Ishikawa (cell line): ENCODE measurements at regions not wholly inside any gene's neighbourhood (a gene's known extent, or its start where the extent isn't known, plus 50 kb on each side); places are given as distances from the start of the nearest gene placed in this dataset.

Experiments
- CEBPB ChIP-seq: IDR thresholded peaks from 2 replicates; pipeline ENCODE4 v1.6.1; 2012
- CREB1 ChIP-seq: IDR thresholded peaks from 2 replicates; pipeline ENCODE4 v1.6.1; 2012; ENCODE audit warnings: low read depth
- EGR1 ChIP-seq: IDR thresholded peaks from 2 replicates; pipeline ENCODE4 v1.6.1; 2012
- EP300 ChIP-seq: IDR thresholded peaks from 2 replicates; pipeline ENCODE4 v1.6.1; 2012; ENCODE audit warnings: borderline replicate concordance
- FOXM1 ChIP-seq: IDR thresholded peaks from 2 replicates; pipeline ENCODE4 v1.6.1; 2012; ENCODE audit warnings: low read depth, borderline replicate concordance
- MAX ChIP-seq: IDR thresholded peaks from 2 replicates; pipeline ENCODE4 v1.6.1; 2012
- NFIC ChIP-seq: IDR thresholded peaks from 2 replicates; pipeline ENCODE4 v1.6.1; 2012
- RAD21 ChIP-seq: IDR thresholded peaks from 2 replicates; pipeline ENCODE4 v1.6.1; 2012; ENCODE audit warnings: low read depth
- TAF1 ChIP-seq: IDR thresholded peaks from 2 replicates; pipeline ENCODE4 v1.6.1; 2012; ENCODE audit warnings: low read depth, mild to moderate bottlenecking
- TCF12 ChIP-seq: IDR thresholded peaks from 2 replicates; pipeline ENCODE4 v1.6.1; 2012; ENCODE audit warnings: low read depth
- TEAD4 ChIP-seq: IDR thresholded peaks from 2 replicates; pipeline ENCODE4 v1.6.1; 2012
- USF1 ChIP-seq: IDR thresholded peaks from 2 replicates; pipeline ENCODE4 v1.6.1; 2012
- YY1 ChIP-seq: IDR thresholded peaks from 2 replicates; pipeline ENCODE4 v1.6.1; 2012; ENCODE audit warnings: low read depth
- ZBTB7A ChIP-seq: IDR thresholded peaks from 2 replicates; pipeline ENCODE4 v1.6.1; 2012; ENCODE audit warnings: low read depth
- TF ChIP-seq, protein P1 (sequence below): IDR thresholded peaks from 2 replicates; pipeline ENCODE4 v1.6.1; 2012; ENCODE audit warnings: low read depth, mild to moderate bottlenecking

- TF ChIP-seq USF1 (no peak), CREB1 (no peak), TCF12 (no peak), CEBPB (no peak), TAF1 (no peak), MAX (no peak), EGR1 (no peak), EP300 (no peak), YY1 (no peak), TEAD4 (no peak), ZBTB7A (no peak), NFIC (no peak), RAD21 (no peak), FOXM1 (no peak)
- TF ChIP-seq, protein P1, sequence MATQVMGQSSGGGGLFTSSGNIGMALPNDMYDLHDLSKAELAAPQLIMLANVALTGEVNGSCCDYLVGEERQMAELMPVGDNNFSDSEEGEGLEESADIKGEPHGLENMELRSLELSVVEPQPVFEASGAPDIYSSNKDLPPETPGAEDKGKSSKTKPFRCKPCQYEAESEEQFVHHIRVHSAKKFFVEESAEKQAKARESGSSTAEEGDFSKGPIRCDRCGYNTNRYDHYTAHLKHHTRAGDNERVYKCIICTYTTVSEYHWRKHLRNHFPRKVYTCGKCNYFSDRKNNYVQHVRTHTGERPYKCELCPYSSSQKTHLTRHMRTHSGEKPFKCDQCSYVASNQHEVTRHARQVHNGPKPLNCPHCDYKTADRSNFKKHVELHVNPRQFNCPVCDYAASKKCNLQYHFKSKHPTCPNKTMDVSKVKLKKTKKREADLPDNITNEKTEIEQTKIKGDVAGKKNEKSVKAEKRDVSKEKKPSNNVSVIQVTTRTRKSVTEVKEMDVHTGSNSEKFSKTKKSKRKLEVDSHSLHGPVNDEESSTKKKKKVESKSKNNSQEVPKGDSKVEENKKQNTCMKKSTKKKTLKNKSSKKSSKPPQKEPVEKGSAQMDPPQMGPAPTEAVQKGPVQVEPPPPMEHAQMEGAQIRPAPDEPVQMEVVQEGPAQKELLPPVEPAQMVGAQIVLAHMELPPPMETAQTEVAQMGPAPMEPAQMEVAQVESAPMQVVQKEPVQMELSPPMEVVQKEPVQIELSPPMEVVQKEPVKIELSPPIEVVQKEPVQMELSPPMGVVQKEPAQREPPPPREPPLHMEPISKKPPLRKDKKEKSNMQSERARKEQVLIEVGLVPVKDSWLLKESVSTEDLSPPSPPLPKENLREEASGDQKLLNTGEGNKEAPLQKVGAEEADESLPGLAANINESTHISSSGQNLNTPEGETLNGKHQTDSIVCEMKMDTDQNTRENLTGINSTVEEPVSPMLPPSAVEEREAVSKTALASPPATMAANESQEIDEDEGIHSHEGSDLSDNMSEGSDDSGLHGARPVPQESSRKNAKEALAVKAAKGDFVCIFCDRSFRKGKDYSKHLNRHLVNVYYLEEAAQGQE = no peak
Observed at GRCh38 chr12:86860776-86861175, 604.6 kb upstream of the MGAT4C start.

- TF ChIP-seq USF1 (no peak), NFIC (no peak), YY1 (no peak), CREB1 (no peak), CEBPB (no peak), RAD21 (no peak), EGR1 (no peak), MAX (no peak), TCF12 (no peak)
Observed at GRCh38 chr12:86852451-86852850, 596.3 kb upstream of the MGAT4C start.

DNA sequence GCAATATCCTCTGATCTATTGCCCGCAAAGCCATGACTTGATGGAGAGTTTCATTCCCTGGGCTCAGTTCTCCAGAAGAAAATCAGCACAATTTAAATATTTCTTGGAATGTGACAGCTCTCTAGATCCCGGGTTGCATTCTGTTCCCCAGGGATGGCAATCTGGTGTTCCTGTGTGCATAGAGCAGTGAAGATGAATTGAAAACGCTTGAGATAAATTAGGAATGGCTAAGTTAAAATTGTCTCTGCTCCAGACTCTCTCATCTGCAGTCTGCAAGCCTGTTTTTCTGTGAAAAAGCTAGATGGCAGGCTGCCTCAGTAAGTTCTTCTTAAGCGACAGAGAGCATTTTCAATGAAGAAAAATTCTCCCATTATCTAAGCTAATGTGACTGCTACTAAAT, 582.5 kb upstream of the MGAT4C start:
- no peak for TF ChIP-seq EP300
- TF ChIP-seq FOXM1 = no peak
- no peak for TF ChIP-seq MAX
- no peak for TF ChIP-seq EGR1

- TF ChIP-seq EP300 (no peak), YY1 (no peak), USF1 (no peak), CREB1 (no peak)
Observed at GRCh38 chr12:86838260-86838659, 582.1 kb upstream of the MGAT4C start.

DNA sequence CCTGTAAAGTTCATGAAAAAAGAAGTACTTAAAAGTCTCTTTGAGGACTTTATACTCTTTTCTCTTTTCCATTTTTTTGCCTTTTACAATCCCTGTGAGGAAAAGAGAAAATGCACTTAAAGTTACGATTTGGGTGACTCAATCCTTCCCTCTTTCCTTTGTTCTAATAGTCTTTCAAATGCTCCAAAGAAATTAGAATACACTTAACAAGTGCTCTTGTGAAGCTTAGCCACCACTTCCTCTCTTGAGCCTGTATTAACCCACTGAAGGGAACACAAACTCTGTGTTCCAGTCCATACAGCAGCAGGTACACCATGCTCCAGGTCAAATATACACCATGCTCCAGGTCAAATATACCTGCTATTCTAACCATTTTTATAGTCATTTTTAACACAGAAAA, 581.1 kb upstream of the MGAT4C start:
- TF ChIP-seq TAF1 (no peak), EP300 (no peak), EGR1 (no peak), NFIC (no peak), CREB1 (no peak), TCF12 (no peak), RAD21 (no peak), YY1 (no peak)
- TF ChIP-seq, protein P1 = no peak

DNA sequence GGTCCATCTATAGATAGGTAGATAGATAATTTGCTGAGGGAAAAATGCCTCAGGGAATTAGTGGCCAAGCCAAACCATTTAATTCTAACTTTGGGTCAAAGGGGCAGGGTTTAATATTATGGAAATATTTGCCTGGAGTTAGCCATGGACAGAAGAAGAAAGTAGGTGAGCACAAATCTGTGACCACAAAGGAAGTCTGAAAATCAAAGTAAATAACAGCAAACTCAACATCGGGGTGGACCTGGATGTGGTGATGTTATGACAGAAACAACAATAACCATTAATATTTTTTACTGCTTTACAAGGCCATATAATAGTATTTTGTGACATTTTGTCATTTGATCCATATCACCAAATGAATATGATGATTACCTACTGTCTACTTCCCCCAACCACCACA, 578.0 kb upstream of the MGAT4C start:
- no peak for TF ChIP-seq CREB1
- no peak for TF ChIP-seq MAX
